ENCODE measurements at regions not wholly inside any gene's neighbourhood (a gene's known extent, or its start where the extent isn't known, plus 50 kb on each side); places are given as distances from the start of the nearest gene placed in this dataset.

DNA sequence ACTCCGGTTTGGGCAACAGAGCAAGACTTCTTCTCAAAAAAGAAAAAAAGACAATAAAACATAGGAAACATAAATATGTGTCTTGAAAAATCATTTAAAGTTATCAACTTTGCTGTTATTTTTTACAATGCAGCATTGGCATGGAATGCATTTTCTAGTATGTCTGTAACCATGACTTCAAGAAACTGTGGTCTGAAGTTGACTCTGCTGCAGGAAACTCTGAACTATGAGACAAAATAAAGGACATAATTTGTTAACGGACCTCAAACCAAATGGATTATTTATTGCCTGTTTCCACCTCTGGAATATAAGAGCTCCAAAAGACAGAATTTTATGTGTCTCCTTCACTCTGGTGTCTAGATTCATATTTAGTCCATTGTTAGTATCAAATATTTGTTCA lies 79.1 kb downstream of the TRIB2 start:
- DNase-seq (ENCODE audit: low spot score) = no peak

DNA sequence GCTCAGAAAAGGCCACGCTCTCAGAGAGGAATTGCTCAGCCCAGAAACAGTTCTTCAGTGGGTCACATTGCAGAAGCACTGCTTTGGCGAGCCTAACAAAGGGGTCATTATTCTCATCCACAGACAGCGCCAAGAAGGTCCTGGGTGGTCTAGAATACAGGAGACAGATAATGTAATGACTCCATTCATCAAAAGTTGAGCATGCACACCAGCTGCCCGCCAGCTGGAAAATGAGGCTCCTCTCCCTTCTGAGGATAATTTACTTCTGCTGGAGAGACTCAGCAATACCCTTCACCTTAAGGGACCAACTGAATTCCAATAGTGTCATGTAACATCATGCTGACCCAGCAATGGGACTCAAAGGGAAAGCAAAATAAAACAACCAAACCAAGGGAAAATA lies 79.9 kb downstream of the TRIB2 start:
- no peak for DNase-seq (ENCODE audit: low spot score)

DNA sequence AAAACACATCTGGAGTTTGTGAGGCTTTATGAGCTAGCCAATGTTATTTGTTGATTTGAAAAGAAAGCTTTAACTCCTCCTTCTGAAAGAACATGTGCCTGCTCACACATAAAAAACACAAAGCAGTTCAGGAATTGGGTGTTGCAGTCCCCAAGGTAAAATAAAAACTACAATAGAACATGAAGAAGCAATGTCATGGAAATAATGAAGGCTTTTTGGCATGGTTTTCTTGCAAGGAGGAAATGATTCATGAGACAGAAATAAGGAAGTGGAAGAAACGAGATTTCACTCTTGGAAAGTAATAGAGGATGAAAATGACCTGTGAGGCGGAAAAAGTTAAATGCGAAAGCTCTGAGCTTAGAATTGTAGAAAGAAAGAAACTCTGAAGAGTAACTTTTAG lies 81.1 kb downstream of the TRIB2 start:
- peak; percentile 29 for DNase-seq (ENCODE audit: low spot score)

- DNase-seq (ENCODE audit: low spot score) = no peak
These were observed 86.9 kb downstream of the TRIB2 start for GRCh38 chr2:12803607-12804006.

DNA sequence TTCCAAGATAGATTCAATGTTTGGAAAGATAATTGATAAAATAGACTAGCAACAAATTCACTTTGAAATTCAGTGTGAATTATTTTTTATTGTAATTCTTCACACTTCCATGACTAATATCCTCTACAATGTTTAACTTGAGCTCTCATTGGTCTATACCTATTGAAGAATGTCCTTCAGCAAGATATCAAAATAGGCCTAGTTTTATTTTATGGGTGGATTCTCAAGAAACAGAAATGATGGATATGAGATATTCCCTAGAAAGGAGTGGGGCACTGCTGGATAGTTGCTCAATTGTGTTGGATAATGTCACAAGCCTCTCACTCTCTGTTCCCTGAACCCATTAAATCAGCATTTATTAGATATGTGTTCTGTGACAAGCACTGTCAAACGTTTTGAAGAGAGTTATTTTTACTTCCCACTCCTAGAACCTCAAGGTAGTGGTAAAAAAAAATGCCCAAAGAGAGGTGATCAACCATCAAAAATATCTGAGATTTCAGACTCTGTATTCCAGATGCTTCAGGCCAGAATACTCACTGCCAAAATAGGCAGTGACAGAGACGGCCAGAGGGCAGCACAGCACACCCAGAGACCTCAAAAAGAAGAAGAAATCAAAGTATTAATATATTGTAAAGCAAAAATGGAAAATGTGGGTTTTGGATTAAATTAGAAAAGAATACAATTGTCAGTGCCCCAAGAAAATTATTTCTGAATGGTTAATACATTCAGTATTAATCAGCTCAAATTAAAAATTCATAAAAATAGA lies 87.5 kb downstream of the TRIB2 start:
- no peak for DNase-seq (ENCODE audit: low spot score)

GRCh38 chr2:12805033-12805432 lies 88.3 kb downstream of the TRIB2 start:
- DNase-seq (ENCODE audit: low spot score) = no peak

DNA sequence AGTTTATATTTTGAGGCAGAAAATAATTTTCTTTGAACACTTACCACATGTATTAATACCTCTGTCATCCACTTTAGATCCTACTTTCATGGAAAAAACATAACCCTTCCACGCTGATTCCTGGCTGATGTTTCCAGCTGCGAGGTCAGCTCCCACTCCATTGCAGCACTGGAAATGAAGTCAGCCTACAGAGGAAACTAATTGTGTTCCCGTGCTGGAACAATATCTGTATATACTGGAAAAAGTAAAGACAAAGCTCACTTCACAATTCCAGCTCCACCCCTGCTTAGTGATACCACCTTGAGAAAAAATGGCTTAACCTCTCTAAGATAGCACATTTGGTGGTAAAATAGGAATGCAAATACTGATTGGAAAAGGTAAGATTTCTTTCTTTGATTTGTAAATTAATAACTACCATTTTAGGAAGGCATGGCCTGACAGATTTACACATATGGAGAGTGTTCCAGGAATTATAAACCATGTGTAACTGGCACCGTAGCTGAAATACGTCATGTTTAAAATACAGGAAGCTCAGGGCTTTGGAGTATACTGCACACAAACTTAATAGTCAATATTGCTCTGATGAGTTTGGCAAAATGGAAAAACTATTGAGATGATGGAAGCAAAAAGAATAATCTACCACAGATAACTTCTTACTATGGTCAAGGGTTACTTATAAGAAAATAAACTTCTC lies 90.0 kb downstream of the TRIB2 start:
- no peak for DNase-seq (ENCODE audit: low spot score)

DNA sequence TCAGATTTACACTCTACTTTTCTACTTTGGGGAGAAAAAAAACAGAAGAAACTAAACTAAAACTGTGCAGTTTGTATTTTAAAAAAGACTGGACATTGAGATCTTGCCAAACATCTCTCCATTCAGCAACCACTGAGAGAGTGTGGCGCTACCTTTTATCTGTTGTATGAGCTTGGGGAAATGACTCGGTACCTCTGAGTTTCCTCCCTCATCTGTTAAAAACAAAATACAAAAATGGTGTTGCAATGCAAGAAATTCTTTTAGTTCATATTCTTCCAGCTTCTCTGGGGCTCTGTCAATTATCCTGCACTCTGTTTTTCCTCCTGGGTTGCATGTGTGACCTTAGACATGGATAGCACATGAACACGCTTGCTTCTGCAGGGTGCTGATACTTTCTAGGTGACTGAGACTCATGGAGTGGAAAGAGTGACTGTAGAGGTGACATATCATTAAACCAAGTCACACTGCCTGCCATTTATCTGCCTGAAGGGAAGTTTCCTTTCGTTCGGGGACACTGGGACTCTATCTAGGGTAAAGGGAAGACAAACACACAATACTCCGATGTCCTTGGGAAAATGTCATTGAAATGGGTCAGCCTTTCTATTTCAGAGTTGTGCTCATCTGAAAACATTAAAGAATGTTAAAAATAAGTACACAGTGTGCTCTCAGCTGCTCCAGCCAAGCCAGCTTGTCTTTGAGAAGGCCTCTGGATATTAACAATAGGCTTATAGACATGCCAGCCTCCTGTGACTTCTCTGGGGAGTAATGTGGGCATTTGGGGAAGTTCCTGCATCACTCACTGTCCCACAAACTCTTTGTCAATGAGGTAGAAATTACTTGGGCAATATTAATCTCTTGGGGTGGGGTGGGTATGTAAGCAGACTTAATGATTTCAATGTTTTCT lies 91.4 kb downstream of the TRIB2 start:
- DNase-seq (ENCODE audit: low spot score) = no peak

GRCh38 chr2:12809526-12809925 lies 92.8 kb downstream of the TRIB2 start:
- no peak for DNase-seq (ENCODE audit: low spot score)

DNA sequence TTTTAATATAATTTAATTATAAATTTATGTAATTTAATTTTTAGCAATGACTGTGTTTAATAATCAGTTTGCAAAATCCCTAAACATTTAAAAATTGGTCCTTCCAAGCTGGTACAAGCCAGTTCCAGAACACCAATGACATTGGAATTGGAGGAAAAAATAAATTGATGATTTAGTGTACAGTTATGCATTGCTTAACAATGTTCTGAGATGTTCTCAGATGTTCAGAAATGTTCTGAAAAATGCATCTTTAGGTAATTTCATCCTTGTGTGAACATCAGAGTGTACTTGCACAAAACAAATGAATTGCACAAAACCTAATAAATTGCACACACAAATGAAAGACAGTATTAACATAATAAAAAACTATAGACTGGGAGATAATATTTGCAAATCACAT lies 95.2 kb downstream of the TRIB2 start:
- no peak for DNase-seq (ENCODE audit: low spot score)

GRCh38 chr2:12813166-12813565 lies 96.4 kb downstream of the TRIB2 start:
- no peak for DNase-seq (ENCODE audit: low spot score)

- DNase-seq (ENCODE audit: low spot score) = peak; percentile 35
These were observed 99.9 kb downstream of the TRIB2 start for GRCh38 chr2:12816379-12817306.

DNA sequence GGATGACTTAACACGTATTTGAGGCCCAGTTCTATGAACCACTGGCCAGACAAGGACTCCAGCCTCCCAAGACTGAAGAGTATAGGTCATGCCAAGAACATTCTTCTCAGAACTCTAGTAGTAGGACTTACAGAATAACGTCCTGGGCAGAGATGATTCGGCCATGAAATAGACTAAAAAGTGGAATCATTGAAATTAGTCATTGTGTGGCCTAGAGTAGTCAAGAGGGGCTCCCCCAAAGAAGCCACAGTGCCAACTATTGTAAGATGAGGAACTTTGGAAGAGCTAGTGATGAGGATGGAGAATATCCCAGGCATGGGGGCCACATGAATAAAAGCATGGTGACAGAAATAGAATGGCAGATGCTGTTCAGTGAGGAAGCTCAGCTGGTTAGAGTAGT lies 101.1 kb downstream of the TRIB2 start:
- DNase-seq (ENCODE audit: low spot score) = no peak

- DNase-seq (ENCODE audit: low spot score) = no peak
These were observed 101.8 kb downstream of the TRIB2 start for GRCh38 chr2:12818416-12819102.

DNA sequence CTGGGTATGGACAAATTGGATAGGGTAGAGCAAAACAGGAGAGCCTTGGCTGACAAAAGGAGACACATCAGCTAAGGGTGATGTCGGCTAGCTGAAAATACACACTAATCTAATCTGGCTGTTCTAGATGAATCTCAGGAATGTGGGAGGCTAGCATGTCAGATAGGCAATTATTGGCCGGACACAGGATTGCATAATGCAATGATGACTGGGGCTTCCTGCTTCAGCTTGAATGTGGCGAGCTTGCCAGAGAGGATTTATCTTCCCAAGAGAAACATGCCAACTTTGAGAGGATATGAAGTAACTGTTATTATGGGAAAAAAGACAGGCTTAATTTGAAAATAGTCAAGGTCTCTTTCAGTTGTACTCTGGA lies 102.4 kb downstream of the TRIB2 start:
- peak; percentile 53 for DNase-seq (ENCODE audit: low spot score)

GRCh38 chr2:12819721-12820120 lies 103.0 kb downstream of the TRIB2 start:
- DNase-seq (ENCODE audit: low spot score) = no peak

DNA sequence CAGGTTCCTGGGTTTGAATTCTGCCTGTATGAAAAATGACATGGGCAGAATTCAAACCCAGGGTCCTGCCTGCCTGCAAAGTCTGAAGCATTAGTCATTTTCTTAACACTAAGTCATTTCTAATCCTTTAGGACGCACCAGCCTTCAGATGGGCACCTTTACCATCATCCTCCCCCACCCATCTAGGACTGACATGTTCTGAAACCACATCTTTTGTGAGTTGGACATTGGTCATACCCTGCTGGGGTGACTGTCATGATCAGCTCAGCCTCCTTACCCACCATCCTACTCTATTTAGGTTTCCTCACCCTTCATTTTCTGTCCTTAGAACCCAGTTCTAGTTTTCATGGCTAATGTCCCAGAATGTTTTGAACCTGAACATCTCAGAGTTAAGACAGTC lies 104.9 kb downstream of the TRIB2 start:
- DNase-seq (ENCODE audit: low spot score) = no peak

GRCh38 chr2:12824351-12824777 lies 107.6 kb downstream of the TRIB2 start:
- no peak for DNase-seq (ENCODE audit: low spot score)

GRCh38 chr2:12824778-12825379 lies 108.1 kb downstream of the TRIB2 start:
- DNase-seq (ENCODE audit: low spot score) = no peak

DNA sequence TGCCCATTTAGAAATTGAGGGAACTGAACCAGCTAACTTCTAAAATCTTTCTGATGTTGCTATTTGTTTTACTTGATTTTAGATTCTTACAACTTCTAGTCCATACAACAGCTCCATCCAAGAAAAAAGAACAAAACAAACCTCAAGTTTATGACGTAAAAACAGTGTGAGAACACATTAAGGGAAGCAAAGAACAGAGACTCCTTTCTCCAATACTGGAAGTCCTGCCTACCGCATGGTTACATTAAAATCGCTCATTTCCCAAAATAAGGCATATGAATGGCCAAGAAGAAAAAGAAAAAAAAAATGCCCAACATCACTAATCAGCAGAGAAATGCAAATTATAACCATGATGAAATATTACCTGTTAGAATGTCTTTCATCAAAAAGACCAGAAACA lies 110.0 kb downstream of the TRIB2 start:
- no peak for DNase-seq (ENCODE audit: low spot score)

DNA sequence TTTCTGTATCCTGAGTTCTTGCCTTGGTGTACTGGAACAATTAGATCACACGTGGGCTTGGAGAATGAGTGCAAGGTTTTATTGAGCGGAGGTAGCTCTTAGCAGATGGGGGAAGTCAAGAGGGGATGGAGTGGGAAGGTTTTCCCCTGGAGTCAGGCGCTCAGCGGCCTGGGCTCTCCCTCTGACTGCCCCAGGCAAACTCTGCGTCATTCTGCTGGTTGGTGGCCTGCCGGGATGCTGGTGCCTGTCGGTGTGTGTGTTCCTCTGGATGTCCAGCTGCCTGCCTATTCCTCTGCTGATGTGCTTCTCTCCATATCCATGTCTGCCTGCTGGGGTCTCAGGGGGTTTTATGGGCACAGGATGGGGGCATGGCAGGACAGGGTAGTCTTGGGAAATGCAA lies 111.0 kb downstream of the TRIB2 start:
- no peak for DNase-seq (ENCODE audit: low spot score)
